Ecto neural progenitor cell (in vitro differentiated cells): ENCODE measurements at regions not wholly inside any gene's neighbourhood (a gene's known extent, or its start where the extent isn't known, plus 50 kb on each side); places are given as distances from the start of the nearest gene placed in this dataset.

Experiments used
- DNase-seq: peaks from one replicate; pipeline ENCODE4 v3.0.0-alpha.2; 2018; ENCODE audit warnings: low spot score

- DNase-seq, result no peak
Observed at GRCh38 chrX:38991656-38992440, 190.6 kb downstream of the MID1IP1 start.

GRCh38 chrX:38992441-38993096, 191.3 kb downstream of the MID1IP1 start:
- DNase-seq, result no peak

GRCh38 chrX:38993500-38993899, 192.2 kb downstream of the MID1IP1 start:
- DNase-seq, result no peak

GRCh38 chrX:38999099-38999498, 197.8 kb downstream of the MID1IP1 start:
- no peak for DNase-seq

GRCh38 chrX:38999967-39000745, 198.9 kb downstream of the MID1IP1 start:
- DNase-seq, result no peak

- DNase-seq, result no peak
Observed at GRCh38 chrX:39000802-39001201, 199.5 kb downstream of the MID1IP1 start.

- DNase-seq, result no peak
Observed at GRCh38 chrX:39002466-39002865, 201.2 kb downstream of the MID1IP1 start.

GRCh38 chrX:39008549-39008948, 207.3 kb downstream of the MID1IP1 start:
- DNase-seq, result no peak

GRCh38 chrX:39011454-39012221, 210.4 kb downstream of the MID1IP1 start:
- no peak for DNase-seq

GRCh38 chrX:39012621-39013111, 211.4 kb downstream of the MID1IP1 start:
- no peak for DNase-seq

- no peak for DNase-seq
Observed at GRCh38 chrX:39016556-39016955, 215.3 kb downstream of the MID1IP1 start.

GRCh38 chrX:39017077-39017476, 215.8 kb downstream of the MID1IP1 start:
- no peak for DNase-seq

- DNase-seq, result no peak
Observed at GRCh38 chrX:39017716-39018115, 216.5 kb downstream of the MID1IP1 start.

GRCh38 chrX:39018541-39018940, 217.3 kb downstream of the MID1IP1 start:
- DNase-seq, result no peak

GRCh38 chrX:39019056-39019455, 217.8 kb downstream of the MID1IP1 start:
- no peak for DNase-seq

GRCh38 chrX:39020051-39020669, 218.9 kb downstream of the MID1IP1 start:
- DNase-seq, result no peak

- no peak for DNase-seq
Observed at GRCh38 chrX:39022106-39022505, 220.8 kb downstream of the MID1IP1 start.

GRCh38 chrX:39029221-39029620, 228.0 kb downstream of the MID1IP1 start:
- DNase-seq, result no peak

GRCh38 chrX:39030636-39031035, 229.4 kb downstream of the MID1IP1 start:
- DNase-seq, result no peak

- no peak for DNase-seq
Observed at GRCh38 chrX:39039890-39040289, 238.6 kb downstream of the MID1IP1 start.

GRCh38 chrX:39043838-39044550, 242.7 kb downstream of the MID1IP1 start:
- DNase-seq, result no peak
